Peyer's patch (tissue), 4 donors: ENCODE measurements at regions not wholly inside any gene's neighbourhood (a gene's known extent, or its start where the extent isn't known, plus 50 kb on each side); places are given as distances from the start of the nearest gene placed in this dataset.

ENCODE experiments used
- DNase-seq, 3 donors: peaks; one replicate each; pipeline ENCODE4 v3.0.0-alpha.2; 2017 to 2019
- H3K27ac ChIP-seq, 4 donors: fragments of 200-600 bp; sonication (generic); one replicate each; pipeline ENCODE4 v1.5.1; 2016 to 2019
- H3K27me3 ChIP-seq, 2 donors: fragments of 200-600 bp; sonication (generic); one replicate each; pipeline ENCODE4 v1.5.1; 2019
- H3K36me3 ChIP-seq, 3 donors: fragments of 200-600 bp; sonication (generic); one replicate each; pipeline ENCODE4 v1.5.1; 2016 to 2019
- H3K4me1 ChIP-seq, 4 donors: fragments of 200-600 bp; sonication (generic); one replicate each; pipeline ENCODE4 v1.5.1; 2016 to 2019
- H3K4me3 ChIP-seq, 4 donors: fragments of 200-600 bp; sonication (generic); 1 replicate in 3 of 4; 2 replicates in 1 of 4; pipeline ENCODE4 v1.5.1; 2016 to 2019; ENCODE audit warnings: mild to moderate bottlenecking in 1 of 4
- H3K9me3 ChIP-seq, 4 donors: fragments of 200-600 bp; sonication (generic); one replicate each; pipeline ENCODE4 v1.5.1; 2016 to 2019; ENCODE audit warnings: mild to moderate bottlenecking in 1 of 4
- CTCF ChIP-seq, 6 experiments: fragments of 450-650 bp in 4 of 6; fragments of 200-600 bp in 2 of 6; sonication (generic) in 1 of 6; IDR thresholded peaks; one replicate each; pipeline ENCODE4 v1.5.1; 2017 to 2019; ENCODE audit warnings: antibody characterized with exemption in 6 of 6, mild to moderate bottlenecking in 3 of 6, moderate library complexity in 1 of 6
- POLR2A ChIP-seq, 2 donors: fragments of 450-650 bp; IDR thresholded peaks; one replicate each; pipeline ENCODE4 v1.5.1; 2017; ENCODE audit warnings: antibody characterized with exemption in 2 of 2, mild to moderate bottlenecking in 2 of 2, moderate library complexity in 2 of 2

GRCh38 chr13:71285700-71286099 lies 581.3 kb downstream of the DACH1 start:
- TF ChIP-seq CTCF (IDR thresholded peaks at IDR 0.05) (peak in 3 of 6 experiments; percentile 12 to 41 (median 24)), POLR2A (IDR thresholded peaks at IDR 0.05) (no peak)
- no peak for DNase-seq
- H3K27me3 ChIP-seq, result no peaks in the 10 kb centered on the region

GRCh38 chr13:71278512-71278911 lies 588.5 kb downstream of the DACH1 start:
- TF ChIP-seq POLR2A (IDR thresholded peaks at IDR 0.05) (no peak), CTCF (IDR thresholded peaks at IDR 0.05) (no peak)
- Histone ChIP-seq H3K9me3 (no peaks in the 10 kb centered on the region), H3K36me3 (no peaks in the 10 kb centered on the region), H3K4me3 (no peak overlapping the region), H3K27ac (no peak overlapping the region), H3K4me1 (no peaks in the 10 kb centered on the region), H3K27me3 (no peaks in the 10 kb centered on the region)
- no peak for DNase-seq

More at GRCh38 chr13:71285700-71286099, 581.3 kb downstream of the DACH1 start:
- no peaks in the 10 kb centered on the region for H3K9me3 ChIP-seq
- H3K4me3 ChIP-seq, result no peak overlapping the region
- H3K4me1 ChIP-seq, result no peaks in the 10 kb centered on the region
- no peaks in the 10 kb centered on the region for H3K36me3 ChIP-seq
- no peak overlapping the region for H3K27ac ChIP-seq

GRCh38 chr13:71274923-71275608 lies 591.9 kb downstream of the DACH1 start:
- TF ChIP-seq POLR2A (IDR thresholded peaks at IDR 0.05), result no peak
- TF ChIP-seq CTCF (IDR thresholded peaks at IDR 0.05), result no peak

GRCh38 chr13:71261256-71261655 lies 605.7 kb downstream of the DACH1 start:
- Histone ChIP-seq H3K4me1 (no peaks in the 10 kb centered on the region), H3K4me3 (no peak overlapping the region), H3K9me3 (no peaks in the 10 kb centered on the region), H3K27me3 (no peaks in the 10 kb centered on the region), H3K36me3 (no peaks in the 10 kb centered on the region), H3K27ac (no peak overlapping the region)
- TF ChIP-seq POLR2A (IDR thresholded peaks at IDR 0.05) (no peak), CTCF (IDR thresholded peaks at IDR 0.05) (no peak)
- no peak for DNase-seq

More at GRCh38 chr13:71274923-71275608, 591.9 kb downstream of the DACH1 start:
- H3K36me3 ChIP-seq, result no peaks in the 10 kb centered on the region
- no peaks in the 10 kb centered on the region for H3K9me3 ChIP-seq
- no peaks in the 10 kb centered on the region for H3K4me1 ChIP-seq
- no peak overlapping the region for H3K27ac ChIP-seq
- H3K4me3 ChIP-seq, result no peak overlapping the region
- no peak for DNase-seq
- no peaks in the 10 kb centered on the region for H3K27me3 ChIP-seq

GRCh38 chr13:71260246-71260645 lies 606.8 kb downstream of the DACH1 start:
- Histone ChIP-seq H3K27ac (no peak overlapping the region), H3K4me1 (no peaks in the 10 kb centered on the region), H3K27me3 (no peaks in the 10 kb centered on the region), H3K4me3 (no peak overlapping the region), H3K36me3 (no peaks in the 10 kb centered on the region), H3K9me3 (no peaks in the 10 kb centered on the region)
- DNase-seq, result no peak
- TF ChIP-seq CTCF (IDR thresholded peaks at IDR 0.05), result no peak
- no peak for TF ChIP-seq POLR2A (IDR thresholded peaks at IDR 0.05)
